GM18519 (cell line): ENCODE measurements at regions not wholly inside any gene's neighbourhood (a gene's known extent, or its start where the extent isn't known, plus 50 kb on each side); places are given as distances from the start of the nearest gene placed in this dataset.
"Not testable (repeated sequence)": the region's sequence is repeated elsewhere in the genome, so short reads cannot be mapped to it uniquely, and the experiment has no call there.

Experiments used
- ATAC-seq: cut with Tn5 transposase; IDR thresholded peaks from one replicate; pipeline ENCODE4 v1.9.1; 2021; ENCODE audit warnings: mild to moderate bottlenecking, moderate library complexity; ENCODE audit not compliant: unreplicated experiment, low FRiP score

DNA sequence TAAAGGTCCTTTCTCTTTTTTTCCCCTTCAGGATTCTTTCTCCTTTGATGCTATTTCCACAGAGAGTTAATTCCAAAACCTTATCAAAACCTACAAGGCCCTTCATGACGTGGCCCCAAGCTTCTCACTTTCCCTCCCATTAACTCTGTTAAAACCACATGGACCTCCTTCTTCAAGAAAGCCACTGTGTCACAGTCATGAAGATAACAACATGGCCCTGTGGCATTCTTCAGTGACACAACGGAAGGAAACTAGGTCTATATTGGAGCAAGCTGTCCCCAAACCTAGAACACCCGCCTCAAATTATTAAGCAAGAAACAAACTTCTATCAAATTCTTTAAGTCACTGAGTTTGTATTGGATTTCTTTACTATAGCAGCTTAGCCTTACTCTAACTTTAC lies 611.1 kb downstream of the NUF2 start:
- no peak for ATAC-seq

DNA sequence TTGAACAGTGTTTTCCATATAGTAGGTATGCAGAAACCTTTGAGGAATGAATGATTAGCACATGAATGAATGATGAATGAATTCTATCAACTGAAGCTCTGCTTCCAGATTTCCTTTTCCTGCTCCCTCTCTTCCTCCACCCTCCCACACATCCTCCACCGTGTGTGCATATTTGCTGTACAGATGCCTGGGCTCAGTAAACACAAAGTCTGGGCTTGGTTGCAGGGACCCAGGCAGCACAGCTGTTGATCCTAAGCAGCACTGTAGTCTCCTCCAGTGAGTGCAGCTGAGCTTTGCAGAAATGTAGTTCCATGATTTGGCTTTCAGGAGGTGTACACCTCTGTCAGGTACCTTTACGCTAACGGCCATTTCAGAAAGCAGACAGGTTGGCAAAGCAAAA lies 611.7 kb downstream of the NUF2 start:
- ATAC-seq: no peak

DNA sequence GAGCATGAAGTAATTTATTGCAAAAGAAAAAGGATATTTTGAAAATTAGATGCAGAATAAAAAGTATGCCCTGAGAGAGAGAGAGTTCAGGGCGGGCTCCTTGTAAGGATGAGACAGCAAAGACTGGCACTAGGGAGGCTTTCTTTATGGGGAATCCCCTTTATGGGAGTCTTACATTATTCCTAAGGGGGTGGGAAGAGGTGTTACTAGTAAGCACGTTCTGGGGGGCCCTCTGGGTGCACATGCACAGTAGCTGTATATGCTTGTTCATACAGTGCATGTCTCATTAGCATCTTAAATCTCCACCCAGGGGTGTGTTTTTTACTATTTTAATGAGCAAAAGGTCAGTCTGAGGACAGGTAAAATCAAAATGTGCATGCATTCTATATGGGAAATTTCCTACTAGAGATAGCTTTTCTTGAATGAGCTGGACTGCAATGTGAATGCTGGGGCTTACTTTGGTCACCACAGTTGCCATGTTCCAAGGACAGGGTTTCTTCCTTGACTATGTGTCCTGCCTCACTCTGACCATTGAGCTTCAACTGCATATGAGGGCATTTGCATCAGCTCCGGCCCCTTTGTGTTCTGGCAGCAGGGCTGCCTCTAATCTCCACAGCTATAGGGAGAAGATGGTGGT lies 614.1 kb downstream of the NUF2 start:
- ATAC-seq: no peak

DNA sequence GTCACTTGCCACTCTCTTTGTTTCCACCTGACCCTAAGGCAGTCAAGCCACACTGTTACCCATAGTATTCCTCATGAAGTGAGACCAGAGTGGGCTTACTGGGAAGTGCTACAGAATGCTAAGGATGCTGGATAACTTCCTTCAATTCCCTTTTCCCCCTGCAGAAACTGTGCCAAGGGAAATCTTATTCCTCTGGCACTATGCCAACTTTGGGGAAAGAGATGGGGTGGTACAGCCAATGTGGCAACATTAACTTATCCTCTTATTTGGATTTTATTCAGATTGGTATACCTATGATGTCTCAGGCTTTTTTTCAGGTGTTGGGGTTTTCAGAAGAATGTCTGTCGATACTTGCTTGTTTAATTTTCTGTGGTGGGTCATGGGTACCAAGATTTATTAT lies 599.4 kb upstream of the PBX1 start:
- ATAC-seq: no peak

DNA sequence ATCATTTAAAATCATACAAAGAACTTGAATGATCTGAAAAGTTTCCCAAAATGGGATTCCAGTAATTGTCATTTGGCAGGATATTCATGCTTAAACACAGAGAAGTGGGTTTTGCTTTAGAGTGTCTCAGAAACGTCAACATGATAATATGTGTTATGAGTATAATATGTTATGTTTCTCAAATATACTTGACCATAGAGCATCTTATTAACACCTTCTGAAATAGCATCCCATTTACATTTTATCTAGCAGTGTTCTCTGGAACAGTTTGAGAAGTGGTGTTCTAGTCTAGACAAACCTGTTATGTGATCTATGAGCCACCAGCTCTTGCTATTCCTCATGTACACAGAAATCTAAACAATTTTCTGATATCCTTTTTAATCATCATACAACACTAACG lies 588.8 kb upstream of the PBX1 start:
- no peak for ATAC-seq

DNA sequence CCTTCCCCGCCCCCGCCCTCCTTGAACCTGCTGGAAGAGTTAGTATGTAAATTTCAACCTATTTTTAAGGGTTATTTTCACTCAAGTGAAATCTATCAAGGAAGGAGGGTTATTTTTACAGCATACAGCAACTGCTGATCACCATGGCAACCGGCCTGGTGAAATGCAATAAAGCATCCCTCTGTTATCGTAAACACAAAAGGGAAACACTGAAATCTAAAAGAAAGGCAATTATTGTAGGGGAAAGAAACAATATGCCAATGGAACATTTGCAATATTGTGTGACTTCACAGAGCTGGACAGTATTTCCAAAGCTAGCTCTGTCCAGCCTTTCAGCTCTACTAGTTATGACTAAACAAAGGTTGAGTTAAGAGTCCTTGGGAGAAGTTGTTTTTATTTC lies 588.3 kb upstream of the PBX1 start:
- no peak for ATAC-seq

DNA sequence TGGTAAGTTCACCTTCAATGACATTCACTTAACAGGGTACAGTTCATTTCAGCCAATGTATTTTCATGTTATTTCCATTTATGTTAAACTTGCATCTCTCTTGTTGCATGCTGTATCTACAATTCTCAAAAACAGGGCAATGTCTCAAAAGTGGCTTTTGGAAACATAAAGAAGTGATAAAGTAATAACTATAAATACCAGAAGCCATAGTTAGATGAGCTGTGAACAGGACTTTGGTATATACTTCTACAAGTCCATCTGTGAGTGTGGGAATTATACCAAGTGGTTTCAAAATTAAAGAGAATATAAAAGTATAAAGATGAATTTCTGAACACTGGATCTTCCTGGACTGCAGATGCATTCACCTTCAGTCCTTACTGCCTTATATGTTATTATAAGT lies 585.4 kb upstream of the PBX1 start:
- no peak for ATAC-seq

DNA sequence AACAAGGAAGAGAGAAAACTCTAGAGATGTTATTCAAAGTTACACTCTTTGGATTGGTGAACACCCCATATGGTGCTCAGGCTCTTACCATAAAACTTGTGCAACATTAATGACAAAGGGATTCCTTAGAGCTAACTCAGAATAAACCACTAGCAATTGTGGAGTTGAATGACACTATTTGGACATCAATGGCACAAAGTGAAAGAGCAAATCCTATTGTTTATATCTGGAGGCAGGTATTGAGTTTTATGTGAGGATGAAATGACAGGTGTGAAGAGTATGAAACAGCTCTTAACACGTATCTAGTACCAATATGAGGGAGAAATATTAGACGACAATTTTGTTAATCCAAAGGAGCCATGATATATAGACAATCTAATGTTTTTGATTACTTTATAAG lies 584.9 kb upstream of the PBX1 start:
- no peak for ATAC-seq

DNA sequence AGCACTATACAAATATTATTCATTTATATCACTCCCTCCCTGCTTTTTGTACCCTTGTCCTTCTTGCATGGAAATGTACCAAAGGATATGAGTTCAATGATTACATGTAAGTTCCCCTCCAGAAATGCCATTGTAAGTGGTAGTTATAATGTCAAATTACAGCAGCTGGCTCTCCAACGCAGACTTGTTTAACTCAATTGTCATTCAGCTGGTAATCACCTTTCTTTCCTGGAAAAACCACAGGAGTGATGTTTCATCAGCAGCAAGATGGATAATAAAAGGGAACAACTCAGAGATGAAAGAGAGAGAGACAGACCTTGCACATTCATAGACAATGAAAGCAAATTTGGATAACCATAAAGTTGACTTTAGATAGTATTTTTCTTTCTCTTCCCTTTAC lies 578.6 kb upstream of the PBX1 start:
- no peak for ATAC-seq

DNA sequence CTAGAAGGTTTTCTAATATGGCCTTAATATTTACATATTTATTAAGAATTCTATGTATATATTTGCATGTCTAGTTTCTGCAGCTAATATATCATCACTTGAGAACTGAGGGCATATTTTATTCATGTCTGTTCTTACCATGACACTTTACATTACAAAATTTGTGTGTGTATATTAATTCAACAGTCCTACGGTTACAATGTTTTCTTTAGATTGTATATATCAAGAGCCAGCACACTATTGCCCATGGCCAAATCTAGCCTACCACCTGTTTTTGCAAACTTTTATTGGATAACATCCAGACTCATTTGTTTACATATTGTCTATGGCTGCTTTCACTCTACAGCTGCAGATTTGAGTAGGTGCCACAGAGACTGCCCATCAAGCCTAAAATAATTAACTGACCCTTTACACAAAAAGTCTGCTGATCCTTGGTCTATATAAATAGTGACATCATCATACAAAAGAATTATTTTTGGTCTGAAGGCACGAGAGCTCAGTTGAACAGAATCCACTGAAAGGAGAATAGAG lies 577.4 kb upstream of the PBX1 start:
- ATAC-seq: no peak

DNA sequence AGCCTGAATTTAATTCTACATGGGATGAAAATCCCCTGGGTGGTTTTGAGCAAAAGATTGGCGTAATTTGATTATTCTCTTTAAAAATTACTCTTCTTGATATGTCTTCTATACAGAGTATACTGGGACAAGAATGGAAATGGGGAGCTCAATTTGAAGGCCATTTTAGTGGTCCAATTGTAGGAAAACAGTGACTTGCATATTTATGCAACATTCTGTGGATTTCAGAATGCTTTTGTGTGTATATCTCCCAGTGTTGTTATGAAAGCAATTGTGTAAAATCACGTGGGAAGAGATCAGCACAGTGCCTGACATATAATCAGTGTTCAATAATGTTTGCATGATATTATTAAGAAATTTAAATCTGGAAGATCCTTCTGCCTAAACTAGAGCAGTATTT lies 575.9 kb upstream of the PBX1 start:
- no peak for ATAC-seq

DNA sequence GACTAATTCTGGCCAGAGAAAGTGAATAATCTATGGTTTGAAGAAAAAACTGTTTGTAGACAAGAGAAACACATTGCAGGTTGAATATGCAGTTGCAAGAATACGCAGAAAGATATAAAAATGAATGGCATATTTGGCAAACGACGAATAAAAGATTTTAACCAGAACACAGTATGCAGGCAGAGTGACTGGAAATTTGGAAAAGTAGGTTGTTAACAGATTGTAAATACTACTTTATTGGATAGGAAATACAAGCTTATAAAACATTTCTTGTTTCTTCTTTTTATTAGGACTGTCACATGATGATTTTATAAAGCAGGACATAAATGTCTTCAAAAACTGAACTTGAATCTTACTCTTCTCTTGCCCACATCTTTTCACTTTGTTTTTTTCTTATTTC lies 573.3 kb upstream of the PBX1 start:
- no peak for ATAC-seq

DNA sequence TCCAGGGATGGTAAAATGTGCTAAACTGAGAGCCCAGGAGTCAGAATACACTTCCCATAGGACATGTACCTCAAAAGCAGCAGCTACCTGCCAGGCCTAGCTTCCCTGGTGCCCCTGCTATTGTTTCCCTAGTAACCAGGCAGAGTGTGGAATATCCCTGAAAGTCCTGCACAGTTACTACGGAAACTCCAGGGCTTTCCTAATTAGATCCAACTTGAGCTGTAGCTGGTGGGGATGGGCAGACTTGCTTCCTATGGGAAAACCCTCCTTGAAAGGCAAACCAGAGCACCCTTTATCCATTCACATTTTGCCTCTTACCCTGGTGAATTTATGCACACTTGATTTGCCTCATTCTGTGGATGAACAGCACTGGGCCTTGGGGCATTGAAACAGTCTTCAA lies 559.9 kb upstream of the PBX1 start:
- ATAC-seq: no peak

DNA sequence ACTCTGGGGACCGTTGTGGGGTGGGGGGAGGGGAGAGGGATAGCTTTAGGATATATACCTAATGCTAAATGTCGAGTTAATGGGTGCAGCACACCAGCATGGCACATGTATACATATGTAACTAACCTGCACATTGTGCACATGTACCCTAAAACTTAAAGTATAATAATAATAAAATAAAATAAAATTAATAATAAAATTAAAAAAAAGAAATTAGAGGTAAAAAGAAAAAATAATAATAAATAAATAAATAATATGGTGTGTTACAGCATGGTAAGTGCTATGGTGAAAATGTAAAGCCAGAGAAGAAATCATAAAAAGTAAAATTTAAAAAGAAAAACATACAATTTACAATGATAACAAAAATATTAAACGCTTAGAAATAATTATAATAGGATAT lies 552.8 kb upstream of the PBX1 start:
- not testable (repeated sequence) for ATAC-seq

DNA sequence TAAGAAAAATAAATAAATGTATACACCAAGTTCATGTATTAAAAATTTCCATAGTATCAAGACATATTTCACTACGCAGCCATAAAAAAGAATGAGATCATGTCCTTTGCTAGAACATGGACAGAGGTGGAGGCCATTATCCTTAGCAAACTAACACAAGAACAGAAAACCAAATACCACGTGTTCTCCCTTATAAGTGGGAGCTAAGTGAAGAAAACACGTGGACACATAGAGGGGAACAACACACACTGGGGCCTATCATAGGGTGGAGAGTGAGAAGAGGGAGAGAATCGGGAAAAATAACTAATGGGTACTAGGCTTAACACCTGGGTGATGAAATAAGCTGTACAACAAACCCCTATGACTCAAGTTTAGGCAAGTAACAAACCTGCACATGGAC lies 552.4 kb upstream of the PBX1 start:
- no peak for ATAC-seq

DNA sequence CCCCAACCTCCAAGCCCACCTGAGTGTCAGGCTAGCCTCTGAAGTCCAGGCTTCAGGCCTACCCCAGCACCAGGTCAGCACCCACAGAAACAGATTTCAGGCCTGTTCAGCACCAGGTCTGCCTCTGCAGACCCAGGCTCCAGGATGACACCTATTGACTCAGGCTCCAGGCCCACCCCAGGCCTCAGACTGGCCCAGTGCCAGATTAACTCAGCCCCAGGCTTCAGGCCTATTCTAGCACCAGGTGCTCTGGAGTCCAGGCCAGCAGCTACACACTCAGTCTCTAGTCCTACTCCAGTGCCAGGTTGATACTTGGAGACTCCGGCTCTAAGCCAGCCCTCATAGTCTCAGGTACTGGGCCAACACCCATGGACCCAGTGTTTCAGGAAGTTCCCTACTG lies 541.7 kb upstream of the PBX1 start:
- ATAC-seq: no peak

DNA sequence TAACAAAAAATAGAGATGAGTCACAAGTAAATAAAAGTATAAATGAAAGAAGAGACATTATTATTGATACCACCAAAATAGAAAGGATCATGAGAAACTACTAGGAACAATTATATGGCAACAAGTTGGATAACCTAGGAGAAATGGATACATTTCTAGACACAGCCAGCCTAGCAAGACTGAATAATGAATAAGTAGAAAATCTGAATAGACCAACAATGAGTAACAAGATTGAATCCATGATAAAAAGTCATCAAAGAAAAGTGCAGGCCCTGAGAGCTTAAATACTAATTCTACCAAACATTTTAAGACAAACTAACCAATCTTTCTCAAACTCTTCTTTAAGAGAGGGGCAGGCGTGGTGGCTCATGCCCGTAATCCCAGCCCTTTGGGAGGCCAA lies 538.6 kb upstream of the PBX1 start:
- ATAC-seq: no peak

DNA sequence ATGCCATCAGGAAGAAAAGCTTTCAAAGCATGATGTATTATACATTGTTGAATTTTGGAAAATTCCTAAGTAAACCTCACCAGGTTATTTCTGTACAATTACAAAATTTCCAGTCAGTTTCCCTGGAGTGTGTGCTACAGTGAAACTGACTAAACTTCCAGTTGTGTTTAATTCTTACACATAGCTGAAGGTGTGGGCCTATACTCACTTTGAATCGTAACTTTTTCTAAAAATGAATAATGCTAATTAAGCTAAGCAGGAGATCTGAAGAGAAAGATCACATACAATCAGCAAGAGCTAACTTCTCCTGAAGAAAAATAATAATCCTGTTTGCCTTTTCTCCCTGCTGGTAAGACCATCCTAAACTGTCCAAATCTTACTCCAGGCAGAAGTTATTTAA lies 537.2 kb upstream of the PBX1 start:
- ATAC-seq: no peak

DNA sequence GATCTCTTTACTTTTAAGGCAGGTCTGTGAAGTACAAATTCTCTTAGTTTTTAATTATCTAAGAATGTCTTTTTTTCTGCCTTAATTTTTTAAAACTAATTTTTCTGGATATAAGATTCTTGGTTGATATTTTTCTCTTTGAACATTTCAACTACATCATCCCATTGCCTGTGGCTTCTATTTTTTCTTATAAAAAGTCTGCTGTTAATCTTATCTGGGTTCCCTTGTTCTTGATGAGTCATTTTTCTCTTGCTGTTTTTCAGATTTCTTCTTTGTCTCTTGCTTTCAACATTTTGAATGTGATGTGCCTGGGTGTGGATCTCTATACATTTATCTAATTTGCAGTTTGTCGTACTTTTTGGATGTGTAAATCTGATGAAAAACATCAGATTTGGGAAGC lies 525.2 kb upstream of the PBX1 start:
- no peak for ATAC-seq

DNA sequence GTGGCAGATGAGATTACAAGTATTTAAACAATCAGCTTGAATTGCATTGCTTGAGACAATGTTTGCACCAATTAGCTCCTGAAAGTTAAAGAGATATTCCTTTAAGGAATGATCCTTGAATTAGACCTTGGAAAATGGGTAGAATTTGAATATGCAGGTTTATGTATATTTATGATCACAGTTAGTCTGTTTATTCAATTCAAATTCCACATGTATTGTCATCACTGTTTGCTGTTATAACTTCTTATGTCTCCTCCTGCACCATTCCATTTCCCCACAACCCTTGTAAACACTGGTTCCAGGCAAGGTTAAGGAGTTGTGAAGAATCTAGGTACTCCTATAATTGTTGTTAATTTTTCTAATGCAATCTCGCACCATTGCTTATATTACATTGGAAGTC lies 518.2 kb upstream of the PBX1 start:
- no peak for ATAC-seq

DNA sequence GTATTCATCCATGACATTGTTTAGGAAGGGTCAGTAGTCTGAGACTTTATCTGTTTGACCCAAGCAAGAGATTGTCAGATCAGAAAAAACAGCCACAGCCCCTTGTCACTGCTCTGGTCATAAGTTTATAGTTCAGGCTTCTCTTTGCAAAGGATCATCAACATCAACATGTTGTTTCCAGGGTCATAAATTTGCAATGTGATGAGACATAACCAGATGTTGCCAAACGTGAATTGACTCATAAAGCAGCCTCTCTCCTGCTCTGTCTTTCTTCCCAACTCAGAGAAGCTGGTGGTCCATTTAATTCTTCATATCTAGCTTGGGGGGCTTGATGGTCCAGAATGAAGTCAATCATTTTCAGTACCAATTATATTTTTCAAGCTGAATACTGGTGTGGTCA lies 507.2 kb upstream of the PBX1 start:
- ATAC-seq: no peak

DNA sequence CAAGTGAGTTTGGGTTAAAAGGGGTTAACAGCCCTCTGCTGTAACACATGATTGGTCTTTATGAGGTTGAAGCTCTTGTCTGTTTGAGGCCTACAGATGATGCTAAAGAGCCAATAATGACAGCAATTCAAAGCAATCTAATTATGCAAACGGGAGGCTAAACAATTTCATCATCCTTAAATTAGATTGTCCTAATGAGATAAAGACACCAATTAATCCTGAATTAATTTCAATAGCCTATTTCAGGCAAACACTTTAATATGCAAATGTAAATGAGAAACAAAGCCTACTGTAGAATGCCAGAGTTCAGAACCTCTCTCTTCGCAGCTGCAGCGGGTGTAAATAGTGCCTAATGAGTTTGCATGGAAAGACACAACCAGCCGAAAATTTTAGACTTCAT lies 504.7 kb upstream of the PBX1 start:
- ATAC-seq: no peak

DNA sequence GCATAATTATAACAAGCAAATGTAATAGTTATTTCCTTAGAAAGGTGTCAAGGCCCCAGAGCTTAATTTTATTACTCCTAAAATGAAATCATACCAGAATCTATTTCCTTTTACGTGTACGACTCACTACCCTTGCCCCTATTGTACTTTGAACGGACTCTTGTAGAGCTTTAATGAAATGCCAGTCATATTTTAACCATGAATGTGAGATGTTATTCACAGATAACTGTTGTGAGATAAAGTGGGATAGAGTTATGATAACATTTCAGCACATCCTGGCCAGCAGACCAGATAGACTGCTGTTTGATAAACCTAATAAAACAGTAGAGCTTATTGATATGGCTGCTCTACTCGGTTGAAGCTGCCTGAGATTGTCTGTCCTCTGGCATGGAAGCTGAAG lies 500.8 kb upstream of the PBX1 start:
- ATAC-seq: no peak
